ENCODE measurements at regions not wholly inside any gene's neighbourhood (a gene's known extent, or its start where the extent isn't known, plus 50 kb on each side); places are given as distances from the start of the nearest gene placed in this dataset.

DNA sequence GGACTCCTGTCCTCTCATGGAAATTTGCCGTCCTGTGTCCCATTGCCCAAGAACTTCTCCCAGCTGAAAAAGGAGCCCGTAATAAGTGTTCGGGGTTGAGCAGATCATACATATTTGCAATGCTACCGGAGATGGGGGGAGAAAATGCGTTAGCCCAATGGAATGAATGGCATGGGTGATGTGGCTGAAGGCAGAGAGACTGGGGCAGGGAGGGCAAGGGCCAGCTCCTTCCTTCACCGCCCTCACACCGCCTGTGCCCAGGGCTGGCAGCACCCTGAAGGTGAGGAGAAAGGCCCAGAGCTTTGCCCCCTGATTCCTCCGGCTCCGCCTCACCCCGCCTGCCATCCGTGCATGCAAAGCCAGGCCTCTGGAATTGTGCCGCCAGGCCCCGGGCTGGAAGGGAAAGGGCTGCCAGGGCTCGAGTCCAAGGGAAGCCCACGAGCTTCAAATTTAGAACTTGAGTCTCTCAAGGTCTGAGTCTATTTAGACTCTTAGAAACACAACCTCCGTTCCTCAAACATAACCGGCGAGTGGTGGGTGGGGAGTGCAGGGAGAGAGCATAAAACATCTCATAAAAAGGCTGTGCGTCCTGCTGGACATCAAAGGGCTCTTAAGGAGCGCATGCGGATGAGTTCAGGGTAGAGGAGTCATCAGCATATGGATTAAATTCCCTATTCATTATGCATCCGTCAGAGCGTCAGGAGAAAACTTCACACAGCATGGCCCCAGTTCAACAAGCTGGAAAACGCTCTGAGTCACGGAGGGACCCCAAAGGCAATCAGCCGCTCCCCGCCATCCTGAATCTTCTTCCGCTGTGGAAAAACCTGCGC lies 121.7 kb upstream of the GLI2 start:
- DNase-seq = peak; percentile 17

DNA sequence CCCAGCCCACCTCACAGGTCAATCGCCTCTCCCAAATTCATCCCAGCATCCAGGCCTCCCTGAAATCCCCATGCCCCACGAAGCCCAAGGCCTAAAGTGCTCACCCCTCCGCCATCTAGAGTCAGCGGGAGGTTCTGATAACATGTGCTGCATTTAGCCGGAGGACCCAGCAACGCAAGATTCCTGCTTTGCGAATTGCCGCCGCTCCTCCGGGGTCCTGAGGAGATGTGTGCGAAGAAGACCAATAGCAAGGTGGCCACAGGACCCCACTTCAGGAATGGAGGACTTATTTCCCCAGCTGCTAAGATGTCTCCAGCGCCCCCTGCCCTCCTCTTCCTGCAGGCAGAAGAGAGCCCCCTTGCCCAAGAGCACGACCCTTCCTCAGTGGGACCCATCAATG lies 120.8 kb upstream of the GLI2 start:
- no peak for DNase-seq

DNA sequence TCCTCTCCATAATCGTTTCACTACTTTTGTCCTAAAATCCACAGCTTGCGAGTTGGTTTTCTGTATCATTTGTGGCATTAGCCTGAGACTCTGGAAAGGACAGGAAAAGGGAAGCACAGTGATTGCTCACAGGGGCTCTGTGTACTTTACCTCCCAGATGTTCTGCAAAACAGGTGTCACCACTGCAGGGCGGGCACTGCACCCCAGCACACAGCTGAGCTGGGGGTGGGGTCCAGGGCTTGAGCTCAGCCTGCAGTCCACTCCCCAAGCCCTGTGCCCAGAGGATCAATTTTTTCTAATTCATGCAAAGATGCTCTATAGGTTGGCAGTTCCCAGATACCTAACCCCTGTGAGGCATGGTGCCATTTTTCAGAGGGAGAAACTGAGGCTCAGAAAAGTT lies 119.4 kb upstream of the GLI2 start:
- DNase-seq = no peak

DNA sequence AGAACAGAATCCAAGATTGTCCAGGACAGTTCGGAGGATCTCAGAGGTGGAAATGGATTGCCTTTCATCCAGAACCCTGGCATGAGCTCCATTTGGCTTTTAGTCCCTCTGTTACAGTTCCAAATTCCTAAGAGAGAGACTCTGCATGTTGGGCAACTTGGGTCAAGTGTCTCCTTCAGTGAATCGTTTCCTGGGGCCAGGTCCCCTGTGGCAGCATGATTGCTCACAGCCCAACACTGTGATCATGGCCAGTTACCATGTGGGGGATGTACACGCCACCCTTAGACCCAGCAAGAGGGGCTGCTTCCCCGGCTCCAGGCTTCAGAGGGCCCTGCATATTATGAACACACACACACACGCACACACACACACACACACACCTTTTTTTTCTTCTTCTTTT lies 118.6 kb upstream of the GLI2 start:
- DNase-seq = no peak

DNA sequence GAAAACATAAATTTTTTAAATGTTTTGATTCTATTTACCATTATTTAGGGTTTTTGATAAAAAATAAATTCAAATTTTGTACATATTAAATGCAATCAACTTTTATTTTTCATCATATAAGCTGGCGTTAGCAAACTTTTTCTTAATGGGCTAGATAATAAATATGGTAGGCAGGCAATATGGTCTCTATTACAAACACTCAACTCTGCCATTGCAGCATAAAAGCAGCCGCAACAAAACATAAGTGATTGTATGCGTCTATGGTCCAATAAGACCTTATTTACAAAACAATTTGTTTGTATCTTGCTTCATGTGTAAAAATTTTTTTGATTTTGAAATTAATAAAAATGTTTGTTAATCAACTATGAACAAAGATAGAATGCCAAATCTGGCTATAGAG lies 116.8 kb upstream of the GLI2 start:
- no peak for DNase-seq

DNA sequence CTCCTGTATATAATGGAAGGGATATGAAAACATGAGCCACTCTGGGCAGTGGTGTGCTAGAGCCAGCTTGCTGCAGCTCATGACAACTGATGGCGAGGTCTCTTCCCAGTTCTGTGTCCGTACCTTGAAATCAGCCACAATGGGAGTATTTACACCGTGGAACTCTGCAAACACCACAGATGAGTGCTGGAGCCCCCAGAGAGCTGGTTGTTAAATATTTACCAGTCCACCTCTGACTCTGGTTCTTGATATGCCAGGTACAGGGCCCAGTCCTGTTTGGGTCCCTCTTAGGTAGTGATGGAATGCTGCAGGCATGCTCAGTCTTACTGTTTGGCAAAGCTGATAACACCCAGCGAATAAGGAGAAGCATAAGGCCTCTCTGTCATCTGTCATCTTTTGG lies 116.1 kb upstream of the GLI2 start:
- no peak for DNase-seq

DNA sequence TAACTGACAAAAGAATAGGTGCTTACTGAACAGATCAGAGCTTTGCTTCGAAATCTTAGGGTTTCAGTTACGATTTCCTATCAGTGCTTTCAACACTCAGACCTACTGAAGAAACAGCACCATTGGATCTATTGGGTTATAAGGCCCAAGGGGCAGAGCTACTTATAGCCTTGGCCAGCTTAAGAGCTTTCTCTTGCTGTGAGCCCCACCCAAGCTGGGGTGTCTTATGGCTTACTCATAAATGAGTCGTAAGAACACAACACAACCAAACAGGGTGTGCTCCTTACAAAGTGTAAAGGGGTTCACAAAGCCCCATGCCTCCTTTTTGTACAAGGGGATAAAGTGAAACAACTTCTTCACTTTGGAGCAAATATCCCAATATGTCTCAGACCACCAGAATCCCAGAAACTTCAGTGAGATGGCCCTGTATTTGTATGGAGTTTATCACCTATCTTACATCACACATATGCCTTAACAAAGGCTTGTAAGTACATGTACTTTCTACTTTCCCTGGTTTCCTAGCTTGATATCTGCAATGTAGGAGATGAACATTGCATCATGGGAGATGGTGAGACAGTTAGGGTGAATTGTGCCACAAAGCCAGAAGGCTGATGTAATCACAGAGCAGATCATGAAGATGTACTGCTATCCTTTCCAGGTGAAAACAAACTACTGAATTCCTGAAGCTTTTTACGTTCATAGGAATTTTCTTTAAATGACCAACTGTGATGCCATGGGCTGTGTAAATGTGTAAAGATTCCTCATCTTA lies 115.5 kb upstream of the GLI2 start:
- DNase-seq = no peak

DNA sequence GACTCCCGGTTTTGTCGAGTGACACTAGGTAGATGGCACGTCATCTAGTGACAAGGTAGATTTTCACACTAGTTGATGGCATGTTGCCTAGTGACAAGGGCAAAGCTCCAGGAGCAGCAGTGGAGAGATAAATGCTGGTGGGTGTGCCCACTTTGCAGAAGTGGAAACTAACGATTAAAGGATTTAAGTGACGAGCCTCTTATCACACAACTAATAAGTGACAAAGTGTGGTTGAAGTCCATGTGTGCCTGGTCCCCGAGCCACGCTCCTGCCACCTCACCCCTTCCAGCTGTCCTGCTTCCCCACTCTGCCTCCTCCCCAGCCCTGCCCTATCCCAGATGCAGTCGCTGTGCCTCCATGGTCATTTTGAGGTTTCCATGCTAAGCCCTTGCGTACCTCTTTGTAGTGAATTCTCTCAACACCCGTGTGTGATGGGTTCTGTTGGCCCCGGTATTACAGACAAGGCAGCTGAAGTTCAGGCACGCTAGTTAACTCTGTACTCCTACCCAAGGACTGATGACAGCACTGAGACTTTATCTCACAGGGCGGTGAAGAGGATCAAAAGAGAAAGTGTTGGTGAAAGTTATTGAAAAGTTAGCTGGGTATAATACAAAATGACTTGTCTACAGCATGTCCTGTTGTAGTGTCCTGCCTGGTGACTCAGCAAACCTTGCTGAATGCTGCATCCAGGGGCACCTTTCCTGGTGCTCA lies 113.4 kb upstream of the GLI2 start:
- no peak for DNase-seq

DNA sequence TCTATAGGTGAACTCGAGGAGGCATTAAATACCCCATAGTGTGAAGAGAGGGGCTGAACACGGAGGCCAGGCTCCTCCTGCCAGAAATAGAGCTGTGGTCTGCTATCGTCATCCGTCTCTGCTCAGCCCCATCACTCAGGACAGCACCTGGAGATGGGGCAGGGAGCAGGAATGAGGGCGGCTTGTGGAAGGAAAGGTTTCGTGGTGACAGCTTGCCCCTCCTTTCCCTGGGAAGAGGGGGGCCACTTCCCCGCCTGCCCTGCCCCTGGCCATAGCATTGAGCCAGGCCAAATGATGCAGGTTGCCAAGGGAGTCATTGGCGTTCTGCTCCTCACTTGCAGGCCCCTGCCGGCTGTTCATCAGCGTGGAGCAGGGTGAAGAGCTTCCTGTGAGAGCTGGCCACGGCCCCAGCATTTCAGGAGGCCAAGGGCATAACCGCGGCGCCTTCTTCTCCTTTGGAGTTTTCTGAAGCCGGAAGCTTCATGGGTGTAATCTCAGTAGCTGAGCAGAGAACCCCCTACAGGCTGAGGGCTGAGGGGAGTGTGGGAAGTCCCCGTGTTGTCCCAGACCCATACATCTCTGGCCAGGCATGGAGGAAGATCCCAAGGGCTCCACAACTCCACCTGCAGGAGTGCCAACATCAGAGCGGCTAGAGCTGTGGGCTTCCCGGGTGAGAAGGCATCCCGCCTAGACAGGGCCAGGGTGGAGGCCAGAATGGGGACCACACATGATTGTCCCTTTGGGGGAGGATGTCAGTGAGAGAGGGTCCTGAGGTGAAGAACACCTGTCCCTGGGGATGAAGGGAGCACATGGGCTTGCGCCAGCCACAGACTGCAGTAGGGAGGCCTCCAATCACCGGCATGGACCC lies 112.5 kb upstream of the GLI2 start:
- no peak for DNase-seq

DNA sequence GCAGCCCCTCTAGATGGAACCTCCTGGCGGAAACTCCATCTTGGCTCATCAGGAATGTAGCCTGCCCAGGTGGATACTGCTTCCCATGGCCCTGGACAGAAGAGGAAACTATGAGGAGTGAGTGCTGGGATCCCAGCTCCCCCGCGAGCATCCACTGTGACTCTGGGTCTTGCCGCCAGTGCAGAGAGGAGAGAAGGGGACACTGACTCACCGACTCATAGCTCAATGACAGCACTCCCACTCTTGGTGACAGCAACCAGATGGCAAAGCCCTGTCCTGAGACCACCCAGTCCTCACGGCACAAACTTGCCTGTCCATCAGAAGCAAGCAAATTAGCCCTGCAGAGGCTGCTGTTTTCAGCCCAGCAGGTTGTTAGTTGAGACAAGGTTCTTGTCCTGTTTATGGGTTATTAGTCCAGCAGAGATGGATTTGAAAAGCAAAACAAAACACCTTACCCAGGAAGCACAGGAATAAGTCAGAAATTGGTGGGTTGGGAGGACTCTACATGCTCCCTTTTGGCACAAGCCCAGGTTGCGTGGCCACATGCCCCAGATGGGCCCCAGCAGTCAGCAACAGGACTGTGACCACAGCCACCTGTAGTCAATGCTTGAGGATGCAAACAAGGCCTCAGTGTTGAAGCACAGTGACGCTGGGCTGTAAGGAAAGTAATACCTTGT lies 111.5 kb upstream of the GLI2 start:
- DNase-seq = no peak

DNA sequence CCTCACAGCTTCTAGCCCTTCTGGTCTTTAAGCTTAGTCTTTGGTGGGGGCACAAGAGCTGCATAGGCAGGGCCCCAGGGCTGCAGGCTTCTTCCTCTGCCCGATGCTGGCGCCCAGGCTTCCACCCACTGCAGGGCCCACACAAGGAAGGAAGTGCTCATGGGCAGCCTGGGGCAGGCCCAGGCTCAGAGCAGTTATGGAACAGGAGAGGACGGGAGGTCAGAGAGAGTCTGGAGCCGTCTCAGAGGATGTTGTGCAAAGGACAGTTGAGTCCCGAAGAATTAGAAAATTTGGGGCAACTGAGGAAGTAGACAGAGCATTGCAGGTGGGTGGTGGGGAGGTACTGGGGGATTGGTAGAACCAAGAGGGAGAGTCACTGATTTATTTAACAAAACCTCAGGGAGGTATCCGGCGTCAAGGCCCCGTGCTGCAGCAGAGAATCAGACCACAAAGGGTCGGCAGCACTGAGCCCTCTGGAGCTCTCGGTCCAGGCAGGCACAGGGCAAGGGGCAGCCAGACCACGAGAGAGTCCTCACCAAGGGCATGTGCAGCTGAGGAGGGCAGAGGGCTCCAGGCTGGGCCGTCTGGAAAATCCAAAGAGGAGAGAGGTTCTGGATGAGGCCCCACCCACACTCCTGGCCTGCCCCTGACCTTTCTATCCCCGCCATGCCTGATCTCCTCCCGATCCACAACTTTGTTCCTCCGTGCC lies 110.8 kb upstream of the GLI2 start:
- DNase-seq = no peak

DNA sequence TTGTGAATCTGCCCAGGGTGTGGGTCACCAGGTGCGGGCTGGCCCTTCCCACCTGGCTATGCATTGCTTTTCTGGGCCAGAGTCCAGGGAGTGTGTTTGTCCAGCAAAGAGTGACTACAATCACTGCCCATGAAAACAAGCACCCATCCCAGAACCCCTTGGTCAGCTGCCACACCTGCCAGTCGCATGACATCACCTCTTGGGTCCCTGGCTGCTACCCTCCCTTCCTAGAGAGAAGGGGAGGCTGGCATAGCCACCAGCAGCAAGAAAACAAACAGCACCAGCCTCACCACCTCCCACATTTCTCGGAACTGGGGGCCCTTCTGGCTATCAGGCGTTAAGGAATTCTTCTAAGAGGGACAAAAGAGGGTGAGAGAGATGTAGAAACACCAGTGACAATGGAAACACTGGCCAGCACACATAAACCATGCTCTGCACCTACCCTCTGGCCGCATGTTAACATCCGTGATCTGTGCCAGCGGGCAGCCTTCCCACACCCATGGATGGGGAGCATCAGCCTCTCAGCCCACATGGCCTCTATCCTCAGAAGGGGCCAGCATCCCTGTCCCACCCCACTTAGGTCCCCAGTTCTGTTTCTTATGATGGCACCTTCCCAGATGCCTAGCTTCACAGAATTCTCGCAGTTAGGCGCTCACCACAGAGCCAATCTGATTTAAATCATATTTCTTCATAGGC lies 109.7 kb upstream of the GLI2 start:
- no peak for DNase-seq

DNA sequence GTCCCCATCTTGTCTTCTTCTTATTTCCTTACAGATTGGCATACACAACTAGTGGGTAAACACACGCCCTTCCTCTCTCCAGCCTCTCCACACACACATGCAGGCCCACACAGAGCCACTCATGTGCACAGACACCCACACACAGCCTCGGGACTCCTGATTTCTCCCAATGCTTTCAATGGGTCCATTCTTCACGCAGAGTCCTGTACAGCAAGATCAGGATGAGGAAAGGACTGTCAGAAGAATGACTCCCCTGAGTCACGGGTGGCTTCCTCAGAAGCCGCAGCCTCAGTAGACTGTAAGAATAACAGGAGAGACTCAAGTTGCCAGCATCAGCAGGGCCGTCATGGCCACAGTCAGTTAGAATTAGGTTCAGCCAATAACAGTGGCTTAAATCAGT lies 109.1 kb upstream of the GLI2 start:
- no peak for DNase-seq

DNA sequence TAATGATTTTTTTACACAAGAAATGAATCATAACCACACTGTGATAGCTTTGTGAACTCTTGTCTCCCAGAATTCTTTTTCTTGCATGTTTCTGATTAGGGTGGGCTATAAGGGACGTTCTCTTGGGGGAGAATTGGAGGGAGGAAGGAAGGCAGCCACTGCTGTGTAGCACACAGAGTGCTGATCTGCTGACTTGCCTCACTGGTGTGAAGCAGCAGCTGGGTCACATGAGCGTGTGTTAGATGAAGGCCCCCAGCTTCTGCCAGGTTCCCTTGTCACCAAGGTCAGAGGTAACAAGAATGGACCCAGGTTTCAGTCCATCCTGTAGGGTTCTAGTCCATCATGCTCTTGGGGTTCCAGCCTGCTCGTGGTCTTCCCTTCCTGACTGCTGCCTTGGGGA lies 107.4 kb upstream of the GLI2 start:
- DNase-seq = no peak

DNA sequence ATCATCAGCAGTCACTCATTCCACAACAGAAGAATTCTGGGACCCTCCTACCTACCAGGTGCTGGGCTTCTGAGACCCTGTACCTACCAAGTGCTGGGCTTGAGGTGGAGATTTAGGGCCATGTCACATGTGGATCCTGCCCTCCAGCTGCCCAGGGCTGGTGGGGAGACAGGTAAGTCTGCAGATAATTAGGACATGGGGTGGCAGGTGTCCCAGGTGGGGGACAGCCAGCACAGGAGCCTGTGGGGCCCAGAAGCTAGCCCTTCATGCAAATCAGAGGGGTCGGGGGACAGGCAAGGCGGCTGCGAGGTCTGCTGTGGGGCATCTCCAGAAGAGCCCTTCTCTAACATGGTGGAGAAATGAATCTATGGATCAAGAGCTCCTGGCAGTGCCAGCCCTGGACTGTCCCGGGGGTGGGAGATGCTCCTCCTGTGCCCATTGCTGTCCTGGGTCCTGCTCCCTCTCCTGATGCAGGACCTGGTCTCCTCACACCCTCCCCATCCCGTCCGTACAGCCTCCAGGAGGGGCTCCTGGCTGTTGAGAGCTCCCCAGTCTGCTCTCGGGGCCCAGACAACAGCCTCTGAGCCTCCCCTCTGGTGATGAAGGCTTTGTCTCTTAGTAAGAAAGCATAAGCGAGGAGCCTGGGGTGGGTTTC lies 106.3 kb upstream of the GLI2 start:
- DNase-seq = no peak

DNA sequence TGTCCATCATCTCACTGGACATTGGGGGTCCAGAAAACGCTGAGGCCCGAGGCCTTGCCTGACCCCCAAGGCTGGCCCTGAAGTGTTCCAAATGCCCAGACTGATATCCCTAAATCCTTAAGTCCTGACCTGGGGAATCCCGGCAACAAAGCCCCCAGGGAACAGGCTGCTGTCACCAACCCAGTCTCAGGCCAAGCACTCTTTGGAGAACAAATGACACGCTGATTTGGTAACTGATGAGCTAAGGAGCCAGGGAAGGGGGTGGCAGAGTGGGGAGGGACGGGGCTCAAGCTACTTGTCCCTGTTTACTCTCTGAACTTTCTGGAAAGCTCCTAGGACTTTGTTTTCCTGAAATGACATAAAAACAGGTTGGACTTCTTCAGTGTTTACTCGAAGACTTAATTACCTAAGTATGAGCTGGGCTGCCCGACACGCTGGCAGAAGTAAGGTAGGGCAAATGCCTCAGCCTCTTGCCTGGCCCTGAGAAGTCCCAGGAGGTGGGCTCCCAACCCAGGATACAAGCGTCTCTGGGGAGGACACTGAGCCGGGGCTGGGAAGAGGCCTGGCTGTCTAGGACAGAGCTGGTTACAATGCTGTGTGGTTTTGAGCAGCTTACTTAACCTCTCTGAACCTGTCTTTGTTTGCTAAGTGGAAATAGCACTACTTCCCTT lies 105.5 kb upstream of the GLI2 start:
- DNase-seq = no peak

DNA sequence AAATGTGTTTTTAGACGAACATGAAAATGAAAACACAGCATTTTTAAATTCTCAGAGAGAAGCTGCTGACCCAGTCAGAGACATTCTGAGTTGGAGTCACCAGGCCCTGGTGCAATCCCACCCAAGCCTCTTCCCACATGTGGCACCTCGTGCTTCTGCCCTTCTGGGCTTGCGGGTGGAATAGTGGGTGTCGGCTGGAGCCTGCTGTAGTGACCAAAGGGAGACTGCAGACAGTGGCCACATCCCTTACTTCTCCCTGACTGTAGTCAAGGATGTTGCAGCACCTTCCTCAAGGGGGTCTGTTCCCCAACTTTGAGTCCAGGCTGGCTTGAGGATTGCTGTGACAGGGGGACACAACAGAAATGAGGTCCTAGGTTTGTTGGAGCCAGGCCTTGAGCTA lies 104.4 kb upstream of the GLI2 start:
- no peak for DNase-seq

DNA sequence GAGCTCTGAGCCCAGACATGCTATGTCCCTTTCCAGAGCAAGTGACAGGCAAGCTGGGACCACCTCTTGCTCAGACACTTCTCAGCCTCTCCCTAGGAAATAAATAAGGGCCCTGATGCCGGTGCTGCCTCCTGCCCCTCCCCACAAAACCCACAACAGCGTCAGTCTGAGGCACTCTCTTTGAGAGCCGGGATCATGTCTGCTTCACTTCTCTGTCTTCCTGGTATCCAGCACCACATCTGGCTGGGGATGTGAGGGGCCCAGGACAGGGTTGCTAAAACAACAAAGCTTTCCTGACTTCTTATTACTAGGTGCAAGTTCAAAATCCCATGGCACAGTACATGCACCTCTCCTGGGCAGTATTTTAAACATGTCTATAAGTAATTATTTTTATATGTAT lies 103.9 kb upstream of the GLI2 start:
- no peak for DNase-seq

DNA sequence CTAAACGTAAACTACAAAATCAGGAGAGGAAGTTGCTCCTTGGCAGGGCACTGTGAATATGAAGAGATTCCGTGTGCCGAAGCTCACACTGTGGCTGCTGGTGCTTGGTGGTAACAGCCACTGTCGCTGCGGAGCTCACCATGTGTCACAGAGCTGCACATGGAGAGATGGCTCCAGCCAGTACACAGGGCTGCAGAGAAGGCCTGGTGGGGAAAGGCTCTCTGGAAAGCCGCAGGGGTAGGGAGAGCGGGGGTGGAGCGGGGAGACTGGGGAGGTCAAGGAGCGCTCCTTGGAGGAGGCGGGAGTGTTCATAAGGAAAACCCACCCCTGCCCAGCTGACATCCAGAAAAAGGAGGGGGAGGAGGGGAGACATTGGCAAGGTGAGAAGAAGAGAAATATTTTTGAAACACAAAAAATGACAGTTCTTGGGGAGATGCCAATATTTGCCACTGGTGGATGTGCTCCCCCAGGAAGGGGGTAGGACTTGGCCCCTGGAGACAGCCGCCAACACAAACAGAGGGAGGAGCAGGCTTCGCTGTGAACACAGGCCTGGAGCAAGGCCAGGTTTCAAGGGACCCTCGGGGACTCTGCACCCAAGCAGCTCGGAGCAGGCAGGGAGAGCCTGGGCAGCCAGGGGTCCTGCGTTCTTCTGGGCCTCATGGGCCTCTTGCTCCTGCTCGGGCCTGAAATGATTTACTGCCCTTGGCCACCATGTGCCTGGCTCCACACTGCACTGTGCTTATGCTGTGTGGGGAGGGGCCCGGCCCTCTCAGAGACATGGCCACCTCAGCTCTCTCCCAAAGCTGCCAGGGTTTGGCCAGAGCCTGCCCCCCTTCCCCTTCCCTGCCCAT lies 102.6 kb upstream of the GLI2 start:
- DNase-seq = no peak

Measured in dermis blood vessel endothelial cell (primary cell).